ENCODE measurements at regions not wholly inside any gene's neighbourhood (a gene's known extent, or its start where the extent isn't known, plus 50 kb on each side); places are given as distances from the start of the nearest gene placed in this dataset.

- no peak for TF ChIP-seq POLR2A (IDR thresholded peaks at IDR 0.05)
- TF ChIP-seq CTCF (IDR thresholded peaks at IDR 0.05), result no peak
These were observed 1156.0 kb upstream of the LRRTM3 start for GRCh38 chr10:65769828-65770227.
